ENCODE measurements at regions not wholly inside any gene's neighbourhood (a gene's known extent, or its start where the extent isn't known, plus 50 kb on each side); places are given as distances from the start of the nearest gene placed in this dataset.

GRCh38 chr9:2317591-2317990 is 302.4 kb downstream of the SMARCA2 start:
- TF ChIP-seq CTCF (conservative IDR thresholded peaks at IDR 0.05 in 1 of 2, IDR thresholded peaks at IDR 0.05 in 1 of 2; ENCODE audit: low read depth in 1 of 2, low read length in 2 of 2) (no peak), EZH2 (IDR thresholded peaks at IDR 0.05; ENCODE audit: low read length, missing control alignments) (no peak)

Data from fibroblast of lung (primary cell).